Neutrophil (primary cell): ENCODE measurements at regions not wholly inside any gene's neighbourhood (a gene's known extent, or its start where the extent isn't known, plus 50 kb on each side); places are given as distances from the start of the nearest gene placed in this dataset.

Experiments
- H3K27ac ChIP-seq: fragments of 200-600 bp; sonication (generic); 2 replicates; pipeline ENCODE4 v1.5.1; 2016; ENCODE audit warnings: mild to moderate bottlenecking, moderate library complexity
- H3K27me3 ChIP-seq: fragments of 200-600 bp; sonication (generic); 2 replicates; pipeline ENCODE4 v1.6.0; 2016; ENCODE audit warnings: mild to moderate bottlenecking
- H3K36me3 ChIP-seq: fragments of 200-600 bp; sonication (generic); 2 replicates; pipeline ENCODE4 v1.5.1; 2017
- H3K4me1 ChIP-seq, 2 experiments: fragments of 200-600 bp in 1 of 2; sonication (generic) in 1 of 2; 1 replicate in 1 of 2; 2 replicates in 1 of 2; pipeline versions ENCODE4 v1.5.1 to v1.6.1; 2013 to 2016; ENCODE audit warnings: low read depth in 1 of 2, low read length in 1 of 2, mild to moderate bottlenecking in 1 of 2, moderate library complexity in 1 of 2; ENCODE audit not compliant: control insufficient read depth in 1 of 2, insufficient read depth in 1 of 2
- H3K4me3 ChIP-seq, 2 experiments: fragments of 200-600 bp in 1 of 2; sonication (generic) in 1 of 2; 1 replicate in 1 of 2; 2 replicates in 1 of 2; pipeline ENCODE4 v1.5.1; 2013 to 2016; ENCODE audit warnings: low read depth in 1 of 2, low read length in 1 of 2, mild to moderate bottlenecking in 1 of 2, moderate library complexity in 1 of 2
- H3K9me3 ChIP-seq: fragments of 200-600 bp; sonication (generic); 2 replicates; pipeline ENCODE4 v1.5.1; 2016
- CTCF ChIP-seq: fragments of 200-600 bp; sonication (generic); IDR thresholded peaks from 2 replicates; pipeline ENCODE4 v1.5.1; 2016; ENCODE audit warnings: antibody characterized with exemption

GRCh38 chr3:104669083-104669482, 697.6 kb upstream of the ALCAM start:
- Histone ChIP-seq H3K4me3 (no peak overlapping the region), H3K36me3 (no peaks in the 10 kb centered on the region), H3K4me1 (no peaks in the 10 kb centered on the region), H3K9me3 (no peaks in the 10 kb centered on the region), H3K27ac (no peak overlapping the region), H3K27me3 (no peaks in the 10 kb centered on the region)
- no peak for TF ChIP-seq CTCF

- Histone ChIP-seq H3K27ac (no peak overlapping the region), H3K36me3 (no peaks in the 10 kb centered on the region), H3K4me1 (no peaks in the 10 kb centered on the region), H3K9me3 (no peaks in the 10 kb centered on the region), H3K4me3 (no peak overlapping the region), H3K27me3 (no peaks in the 10 kb centered on the region)
- no peak for TF ChIP-seq CTCF
Measured at GRCh38 chr3:104672331-104672730, 694.4 kb upstream of the ALCAM start.

GRCh38 chr3:104673981-104674380, 692.7 kb upstream of the ALCAM start:
- no peaks in the 10 kb centered on the region for H3K27me3 ChIP-seq
- no peaks in the 10 kb centered on the region for H3K4me1 ChIP-seq
- H3K27ac ChIP-seq: no peak overlapping the region
- H3K4me3 ChIP-seq: no peak overlapping the region
- no peak for TF ChIP-seq CTCF
- no peaks in the 10 kb centered on the region for H3K36me3 ChIP-seq
- H3K9me3 ChIP-seq: no peaks in the 10 kb centered on the region

- H3K27ac ChIP-seq: no peak overlapping the region
- H3K36me3 ChIP-seq: no peaks in the 10 kb centered on the region
- no peak overlapping the region for H3K4me3 ChIP-seq
- H3K4me1 ChIP-seq: no peaks in the 10 kb centered on the region
- no peak for TF ChIP-seq CTCF
- no peaks in the 10 kb centered on the region for H3K27me3 ChIP-seq
- no peaks in the 10 kb centered on the region for H3K9me3 ChIP-seq
Measured at GRCh38 chr3:104676241-104676640, 690.5 kb upstream of the ALCAM start.

GRCh38 chr3:104677932-104678331, 688.8 kb upstream of the ALCAM start:
- no peak for TF ChIP-seq CTCF
- Histone ChIP-seq H3K36me3 (no peaks in the 10 kb centered on the region), H3K9me3 (no peaks in the 10 kb centered on the region), H3K4me3 (no peak overlapping the region), H3K27ac (no peak overlapping the region), H3K4me1 (no peaks in the 10 kb centered on the region), H3K27me3 (no peaks in the 10 kb centered on the region)

GRCh38 chr3:104685492-104685891, 681.2 kb upstream of the ALCAM start:
- Histone ChIP-seq H3K9me3 (peaks cover 3% of the 10 kb centered on the region), H3K4me1 (no peaks in the 10 kb centered on the region), H3K27ac (no peak overlapping the region), H3K27me3 (no peaks in the 10 kb centered on the region), H3K4me3 (no peak overlapping the region), H3K36me3 (no peaks in the 10 kb centered on the region)
- no peak for TF ChIP-seq CTCF
